Kidney tubule cell (primary cell): ENCODE measurements at regions not wholly inside any gene's neighbourhood (a gene's known extent, or its start where the extent isn't known, plus 50 kb on each side); places are given as distances from the start of the nearest gene placed in this dataset.
"Not testable (repeated sequence)": the region's sequence is repeated elsewhere in the genome, so short reads cannot be mapped to it uniquely, and the experiment has no call there.

ENCODE experiments used
- DNase-seq: peaks from one replicate; pipeline ENCODE4 v3.0.0-alpha.2; 2018; ENCODE audit warnings: low spot score

DNA sequence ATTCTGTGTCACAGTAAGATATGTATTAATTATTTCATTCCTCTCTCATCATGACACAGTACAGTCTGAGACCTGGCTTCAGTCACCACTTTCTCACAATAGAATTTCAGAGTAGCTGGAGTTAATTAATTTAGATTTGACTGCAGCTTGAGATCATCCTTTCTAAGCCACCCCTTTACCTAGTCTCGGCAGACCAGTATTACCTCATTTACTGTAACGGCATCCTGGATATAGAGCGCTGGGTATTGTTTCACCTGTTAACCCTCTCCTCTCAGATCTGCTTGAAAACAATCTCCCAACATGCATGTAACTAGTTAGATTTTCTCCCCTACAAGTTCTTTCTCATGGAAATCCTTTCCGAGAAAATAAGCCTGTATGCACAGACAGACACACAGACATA is 1057.5 kb downstream of the GATA3 start:
- DNase-seq: no peak

GRCh38 chr10:9126728-9127127 is 1072.2 kb downstream of the GATA3 start:
- no peak for DNase-seq

DNA sequence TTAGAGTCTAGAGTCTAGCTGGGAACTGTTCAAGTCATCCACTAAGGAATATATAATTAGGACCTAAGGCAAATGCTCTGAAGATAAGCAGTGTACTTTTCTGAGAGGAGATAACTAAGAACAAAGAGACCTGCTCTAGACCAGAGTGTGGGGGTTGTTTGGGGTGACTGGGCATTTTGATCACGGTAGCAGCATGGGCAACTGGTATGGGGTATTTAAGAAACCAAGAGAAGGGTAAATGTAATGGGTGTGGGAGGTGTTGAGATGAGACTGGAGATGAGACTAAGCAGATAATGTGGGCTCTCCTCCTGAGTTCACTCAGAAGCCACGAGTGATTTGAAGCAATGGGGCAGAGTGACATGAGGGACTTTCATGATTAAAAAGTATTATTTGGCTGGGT is 1082.9 kb downstream of the GATA3 start:
- no peak for DNase-seq

GRCh38 chr10:9138829-9139228 is 1084.3 kb downstream of the GATA3 start:
- DNase-seq: not testable (repeated sequence)

GRCh38 chr10:9140373-9140772 is 1085.9 kb downstream of the GATA3 start:
- DNase-seq: no peak

DNA sequence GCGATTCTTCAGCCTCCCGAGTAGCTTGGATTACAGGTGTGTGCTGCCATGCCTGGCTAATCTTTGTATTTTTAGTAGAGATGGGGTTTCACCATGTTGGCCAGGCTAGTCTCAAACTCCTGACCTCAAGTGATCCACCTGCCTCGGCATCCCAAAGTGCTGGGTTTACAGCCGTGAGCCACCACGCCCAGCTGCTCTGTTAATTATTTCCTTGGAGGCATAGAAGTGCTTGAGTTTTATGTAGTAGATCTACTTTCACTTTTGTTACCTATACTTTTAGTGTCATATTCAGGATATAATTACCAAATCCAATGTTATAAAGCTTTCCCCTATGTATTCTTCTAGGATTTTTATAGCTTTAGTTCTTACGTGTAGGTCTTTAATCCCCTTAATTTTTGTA is 1093.0 kb downstream of the GATA3 start:
- DNase-seq: peak; percentile 23

GRCh38 chr10:9149134-9149533 is 1094.6 kb downstream of the GATA3 start:
- no peak for DNase-seq

- not testable (repeated sequence) for DNase-seq
These were observed 1098.6 kb downstream of the GATA3 start for GRCh38 chr10:9153057-9153456.

DNA sequence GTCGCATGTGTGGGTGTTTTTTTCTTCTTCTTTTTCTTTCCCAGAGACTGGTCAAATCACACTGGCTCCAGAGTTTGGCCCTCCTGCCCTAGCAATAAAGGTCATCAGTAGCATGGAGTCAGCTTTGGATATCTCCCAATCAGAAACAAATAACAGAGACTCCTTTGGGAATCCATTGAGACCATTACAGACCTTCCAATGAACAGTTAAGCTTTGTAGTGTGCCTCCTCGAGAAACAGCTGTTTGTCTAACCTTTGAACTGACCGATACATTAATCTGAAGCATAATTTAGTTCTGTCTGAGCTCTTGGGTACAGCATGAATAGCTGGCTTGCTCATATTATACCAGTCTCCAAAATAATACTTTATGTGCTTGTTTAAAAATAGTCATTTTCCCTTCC is 1103.2 kb downstream of the GATA3 start:
- DNase-seq: no peak

DNA sequence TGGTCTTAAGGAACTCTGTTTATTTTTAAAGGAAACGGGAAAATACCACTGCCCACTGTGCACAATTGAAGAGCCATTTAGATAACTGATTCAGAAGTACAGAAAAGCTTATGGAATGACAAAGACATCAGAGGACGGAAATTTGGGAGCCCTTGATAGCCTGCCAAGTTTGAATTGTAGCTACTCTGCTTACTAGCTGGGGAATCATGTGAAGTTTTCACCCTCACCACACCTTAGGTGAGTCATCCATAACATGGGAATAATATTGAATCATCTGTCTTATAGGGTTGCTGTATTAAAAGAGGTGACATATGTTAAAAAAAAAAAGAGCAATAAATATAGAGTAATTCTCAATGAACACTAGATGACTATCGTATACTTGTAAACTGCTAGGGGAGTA is 1104.2 kb downstream of the GATA3 start:
- no peak for DNase-seq

- no peak for DNase-seq
These were observed 1105.8 kb downstream of the GATA3 start for GRCh38 chr10:9160275-9160674.

GRCh38 chr10:9163699-9164098 is 1109.2 kb downstream of the GATA3 start:
- DNase-seq: no peak

DNA sequence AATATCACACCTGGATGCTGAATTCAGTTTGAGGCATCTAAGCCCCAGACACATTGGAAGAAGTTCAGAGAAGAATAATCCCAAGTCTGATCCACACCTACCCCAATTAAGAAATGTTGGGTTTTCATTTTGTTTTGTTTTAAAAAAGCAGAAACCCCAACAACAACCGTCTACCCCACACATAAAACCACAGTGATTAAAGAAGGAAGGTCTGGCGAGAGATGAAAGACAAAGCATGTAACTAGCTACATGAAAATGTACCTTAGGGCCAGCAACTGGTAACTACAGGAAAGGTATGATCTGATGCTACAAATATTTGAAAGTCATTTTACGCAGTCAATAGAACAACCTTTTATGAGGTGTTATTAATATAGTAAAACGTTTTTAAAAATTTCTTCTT is 1112.3 kb downstream of the GATA3 start:
- DNase-seq: no peak

DNA sequence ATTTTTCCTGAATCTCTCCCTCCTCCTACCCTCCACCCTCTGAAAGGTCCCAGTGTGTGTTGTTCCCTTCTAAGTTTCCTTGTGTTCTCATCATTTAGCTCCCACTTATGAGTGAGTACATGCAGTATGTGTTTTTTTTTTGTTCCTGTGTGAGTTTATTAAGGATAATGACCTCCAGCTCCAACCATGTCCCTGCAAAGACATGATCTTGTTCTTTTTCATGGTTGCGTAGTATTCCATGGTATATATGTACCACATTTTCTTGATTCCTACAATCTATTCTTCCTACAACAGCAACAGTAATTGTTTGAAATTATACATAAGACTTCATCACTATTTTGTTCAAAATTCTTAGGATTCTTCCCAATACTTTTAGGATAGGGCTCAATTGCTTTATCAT is 1117.8 kb downstream of the GATA3 start:
- DNase-seq: no peak

- peak; percentile 15 for DNase-seq
These were observed 1120.7 kb downstream of the GATA3 start for GRCh38 chr10:9175200-9175599.

DNA sequence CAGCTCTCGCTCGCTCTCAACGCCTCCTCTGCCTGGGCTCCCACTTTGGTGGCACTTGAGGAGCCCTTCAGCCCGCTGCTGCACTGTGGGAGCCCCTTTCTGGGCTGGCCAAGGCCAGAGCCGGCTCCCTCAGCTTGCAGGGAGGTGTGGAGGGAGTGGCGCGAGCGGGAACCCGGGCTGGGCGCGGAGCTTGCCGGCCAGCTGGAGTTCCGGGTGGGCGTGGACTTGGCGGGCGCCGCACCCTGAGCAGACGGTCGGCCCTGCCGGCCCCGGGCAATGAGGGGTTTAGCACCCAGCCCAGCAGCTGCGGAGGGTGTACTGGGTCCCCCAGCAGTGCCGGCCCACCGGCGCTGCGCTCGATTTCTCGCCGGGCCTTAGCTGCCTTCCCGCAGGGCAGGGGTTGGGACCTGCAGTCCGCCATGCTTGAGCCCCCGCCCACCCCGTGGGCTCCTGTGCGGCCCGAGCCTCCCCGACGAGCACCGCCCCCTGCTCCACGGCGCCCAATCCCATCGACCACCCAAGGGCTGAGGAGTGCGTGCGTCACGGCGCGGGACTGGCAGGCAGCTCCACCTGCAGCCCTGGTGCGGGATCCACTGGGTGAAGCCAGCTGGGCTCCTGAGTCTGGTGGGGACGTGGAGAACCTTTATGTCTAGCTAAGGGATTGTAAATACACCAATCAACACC is 1128.9 kb downstream of the GATA3 start:
- DNase-seq: not testable (repeated sequence)

DNA sequence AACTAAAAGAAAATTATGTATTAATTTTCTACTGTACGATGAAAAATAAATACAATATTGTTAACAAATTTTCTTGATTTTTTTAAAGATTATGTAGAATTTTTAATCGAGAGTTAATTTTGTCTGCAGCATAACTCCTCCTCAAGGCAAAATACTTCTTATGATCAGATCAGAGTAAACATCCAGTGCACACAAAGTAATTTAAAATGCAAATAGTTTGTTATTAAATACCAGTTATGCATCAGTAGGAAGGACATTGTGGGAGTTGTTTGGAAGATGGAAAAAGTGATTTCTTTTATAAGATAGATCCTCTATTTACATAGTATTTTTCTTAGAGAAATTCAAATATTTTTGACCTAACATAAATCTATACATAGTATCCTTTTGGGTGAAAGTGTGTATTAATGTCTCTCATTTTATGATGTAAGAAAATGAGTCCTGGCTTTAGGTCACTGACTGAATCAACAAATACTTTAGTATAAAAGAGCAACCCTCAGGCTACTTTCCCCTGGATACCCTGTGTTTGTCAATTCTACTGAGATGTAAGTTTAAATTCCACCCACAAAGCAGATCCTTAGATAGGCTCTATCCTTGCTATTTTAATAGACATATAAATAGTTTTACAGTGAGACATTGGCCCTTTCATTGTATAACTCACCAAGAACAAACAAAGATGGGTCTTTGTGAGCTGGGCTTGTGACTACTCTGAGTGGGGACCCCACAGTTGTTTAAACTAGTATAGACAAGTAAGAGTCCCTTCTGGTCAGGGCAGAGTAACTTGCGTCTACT is 1133.7 kb downstream of the GATA3 start:
- DNase-seq: peak; percentile 2

- DNase-seq: no peak
These were observed 1135.0 kb downstream of the GATA3 start for GRCh38 chr10:9189448-9189847.

DNA sequence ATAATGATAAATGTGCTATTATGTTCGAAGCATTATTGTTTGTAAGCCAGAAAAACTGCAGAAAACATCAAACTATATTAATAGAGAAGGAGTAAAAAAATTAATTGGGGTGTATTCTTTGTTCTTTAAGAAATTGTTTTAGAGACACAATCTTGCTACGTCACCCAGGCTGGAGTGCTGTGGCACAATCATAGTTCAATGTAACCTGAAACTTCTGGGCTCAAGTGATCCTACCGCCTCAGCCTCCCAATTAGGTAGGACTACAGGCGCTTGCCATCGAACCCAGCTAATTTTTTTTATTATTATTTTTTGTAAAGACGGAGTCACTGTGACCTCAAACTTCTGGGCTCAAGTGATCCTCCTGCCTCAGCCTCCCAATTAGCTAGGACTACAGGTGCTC is 1138.6 kb downstream of the GATA3 start:
- no peak for DNase-seq

GRCh38 chr10:9195385-9195784 is 1140.9 kb downstream of the GATA3 start:
- DNase-seq: no peak

DNA sequence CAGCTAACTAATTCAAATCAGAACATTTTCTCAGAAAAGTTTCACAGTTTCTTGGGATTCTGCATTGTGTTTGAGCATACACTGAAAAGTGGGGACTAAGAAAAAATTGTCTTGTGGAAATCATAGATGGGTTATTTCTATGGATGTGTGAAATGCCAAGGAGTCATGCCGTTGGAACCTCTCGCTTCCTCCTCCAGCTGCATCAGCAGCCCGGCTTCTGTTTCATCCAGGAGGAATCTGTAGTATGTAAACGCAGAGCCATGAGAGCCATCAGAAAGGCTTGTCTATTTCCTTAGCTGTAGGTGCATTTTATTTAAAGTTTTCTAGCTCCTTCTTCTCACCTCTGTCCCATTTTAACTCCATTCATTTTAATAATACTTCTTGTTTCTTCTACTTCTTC is 1144.1 kb downstream of the GATA3 start:
- DNase-seq: peak; percentile 60

DNA sequence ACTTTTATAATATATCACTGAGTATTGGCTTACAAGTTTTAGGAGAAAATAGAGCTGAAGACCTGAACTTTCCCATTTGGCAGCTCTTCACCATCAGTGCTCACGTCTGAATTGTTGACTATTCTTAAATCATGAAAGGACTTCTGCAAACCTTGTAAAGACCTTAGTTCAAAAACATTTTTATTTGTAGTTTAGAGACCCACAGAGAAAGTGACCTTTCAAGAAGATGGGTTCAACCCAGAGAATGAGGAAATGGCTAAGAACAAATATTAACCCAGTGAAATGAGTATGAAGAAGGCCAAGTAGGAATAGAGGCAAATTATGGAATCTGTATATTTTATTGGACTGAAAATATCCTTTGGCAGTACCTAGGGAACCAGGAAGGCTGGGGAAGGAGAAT is 1151.1 kb downstream of the GATA3 start:
- DNase-seq: no peak

DNA sequence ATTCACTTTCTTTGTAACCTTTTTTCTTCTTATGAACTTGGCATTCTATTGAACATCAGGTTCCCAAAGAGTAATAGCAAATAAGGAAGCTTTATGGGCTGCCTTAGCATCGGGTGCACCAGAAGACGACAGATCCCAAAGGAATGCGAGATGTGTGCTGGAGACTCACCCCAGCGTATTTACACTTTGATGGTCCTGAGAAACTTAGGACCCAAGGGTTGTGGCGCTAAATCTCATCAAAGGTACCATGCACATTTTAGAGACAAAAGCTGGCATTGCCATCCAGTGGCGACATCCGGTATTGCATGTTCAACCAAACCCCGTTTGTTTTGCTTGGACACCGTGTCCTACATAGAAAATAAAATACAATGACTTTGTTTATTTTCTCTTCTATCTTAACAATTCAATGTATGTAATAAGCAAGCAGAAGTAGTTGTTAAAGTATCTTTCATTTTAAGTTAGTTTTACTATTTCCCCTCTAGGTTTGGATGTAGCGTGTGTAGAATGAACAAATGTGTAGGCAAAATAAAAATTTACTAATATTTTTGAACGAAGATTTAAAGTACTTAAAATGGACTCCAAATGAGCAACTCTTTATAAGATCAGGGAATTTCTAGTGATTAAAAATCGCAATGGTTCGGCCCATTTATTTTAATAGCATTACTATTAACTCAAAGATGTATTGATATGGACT is 1154.8 kb downstream of the GATA3 start:
- DNase-seq: peak; percentile 55
